HG03378 (cell line): ENCODE measurements at regions not wholly inside any gene's neighbourhood (a gene's known extent, or its start where the extent isn't known, plus 50 kb on each side); places are given as distances from the start of the nearest gene placed in this dataset.

Source experiments
- ATAC-seq: cut with Tn5 transposase; IDR thresholded peaks from one replicate; pipeline ENCODE4 v1.9.1; 2021; ENCODE audit warnings: mild to moderate bottlenecking, moderate library complexity; ENCODE audit not compliant: unreplicated experiment

- no peak for ATAC-seq
Observed at GRCh38 chrX:11952176-11952720, 186.0 kb upstream of the FRMPD4 start.

DNA sequence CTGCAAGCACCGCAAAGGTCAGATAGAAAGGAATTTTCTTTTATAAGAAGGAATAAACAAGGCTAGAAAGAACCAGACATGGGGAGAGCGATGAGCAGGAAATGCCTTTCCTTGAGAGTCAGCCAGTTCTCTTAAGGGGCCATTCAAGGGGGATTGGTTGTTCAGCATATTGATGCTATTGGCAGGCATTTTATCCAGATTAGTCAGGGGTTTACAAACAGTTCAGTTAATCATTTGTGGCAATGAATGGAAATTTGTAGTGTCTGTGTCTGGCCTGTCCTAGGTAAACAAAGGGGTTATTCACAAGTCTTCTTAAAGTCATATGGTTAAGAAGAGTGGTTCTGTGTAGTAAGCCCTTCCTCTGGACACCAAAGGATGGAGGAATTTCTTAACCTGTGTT, 184.7 kb upstream of the FRMPD4 start:
- no peak for ATAC-seq

- ATAC-seq = no peak
Observed at GRCh38 chrX:11954176-11954575, 184.1 kb upstream of the FRMPD4 start.

- ATAC-seq = no peak
Observed at GRCh38 chrX:11960031-11960430, 178.2 kb upstream of the FRMPD4 start.

DNA sequence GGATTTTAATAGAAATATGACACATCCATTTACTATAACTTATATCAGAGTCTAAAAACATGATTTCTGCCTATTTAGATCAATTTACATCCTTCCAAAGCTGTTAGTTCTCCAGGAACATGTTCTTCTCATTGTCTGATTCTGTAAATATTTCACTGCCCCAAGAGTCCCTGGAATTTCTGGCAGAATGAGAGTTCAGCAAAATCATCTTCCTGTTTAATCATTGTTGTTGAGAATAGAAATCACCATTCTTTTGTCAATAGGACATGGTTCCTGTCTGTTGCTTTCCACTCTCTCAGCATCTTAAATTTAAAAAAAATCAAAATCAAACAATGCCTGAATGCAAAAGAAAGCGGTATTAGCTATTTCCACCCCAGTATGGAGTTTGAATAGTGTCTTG, 172.8 kb upstream of the FRMPD4 start:
- ATAC-seq = no peak

GRCh38 chrX:11967986-11968869, 170.0 kb upstream of the FRMPD4 start:
- no peak for ATAC-seq

DNA sequence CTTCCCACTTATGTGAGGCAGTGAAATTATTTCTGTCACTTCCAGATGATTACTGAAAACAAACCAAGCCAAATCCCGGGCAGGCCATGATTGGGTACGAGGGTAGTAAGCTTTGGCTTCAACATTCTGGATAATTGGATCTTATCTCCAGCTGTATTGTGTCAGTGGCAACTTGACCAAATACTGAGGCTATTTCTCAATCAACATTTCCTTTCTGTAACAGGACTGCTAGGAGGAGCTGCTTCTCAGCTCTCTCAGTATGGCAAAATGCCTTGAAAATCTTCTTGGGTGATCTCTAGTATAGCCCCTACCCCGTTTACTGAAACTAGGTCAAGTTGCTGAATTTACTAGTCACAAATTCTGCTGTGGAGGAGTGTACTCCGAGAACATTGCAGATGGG, 169.3 kb upstream of the FRMPD4 start:
- ATAC-seq = no peak

DNA sequence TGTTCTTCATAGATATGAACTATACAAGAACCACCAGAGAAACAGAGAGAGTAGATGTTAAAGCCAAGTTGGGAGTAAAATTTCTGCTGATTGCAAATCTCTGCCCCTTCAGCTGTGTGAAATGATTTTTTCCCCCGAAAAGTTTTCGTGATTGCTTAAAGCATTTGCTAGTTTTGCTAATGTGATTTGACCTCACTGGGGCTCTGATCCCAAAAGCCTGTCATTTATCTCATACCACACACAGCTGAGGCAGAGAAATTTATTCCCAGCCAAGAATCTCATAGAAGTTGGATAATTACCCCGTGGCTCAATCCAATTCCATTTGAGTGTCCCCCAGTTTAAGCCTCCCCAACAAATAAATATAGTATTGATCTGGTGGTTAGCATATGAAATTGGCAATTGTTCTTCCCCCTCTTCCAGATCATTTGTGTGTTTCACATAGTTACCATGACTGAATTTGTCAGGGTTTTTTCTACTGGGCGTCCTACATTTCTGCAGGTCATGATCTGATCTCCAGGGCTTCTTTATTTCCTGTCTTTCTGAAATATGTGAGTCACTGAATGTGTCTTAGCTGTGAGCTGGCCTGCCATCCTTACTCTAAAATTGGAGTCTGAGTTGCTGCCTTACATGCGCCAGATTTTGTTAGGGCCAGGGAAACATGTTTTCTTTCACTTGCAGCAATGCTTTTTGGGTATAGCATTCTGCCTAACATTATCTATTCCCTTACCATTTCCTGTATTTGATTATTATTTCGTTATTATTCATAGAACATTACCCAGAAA, 167.5 kb upstream of the FRMPD4 start:
- ATAC-seq = no peak

DNA sequence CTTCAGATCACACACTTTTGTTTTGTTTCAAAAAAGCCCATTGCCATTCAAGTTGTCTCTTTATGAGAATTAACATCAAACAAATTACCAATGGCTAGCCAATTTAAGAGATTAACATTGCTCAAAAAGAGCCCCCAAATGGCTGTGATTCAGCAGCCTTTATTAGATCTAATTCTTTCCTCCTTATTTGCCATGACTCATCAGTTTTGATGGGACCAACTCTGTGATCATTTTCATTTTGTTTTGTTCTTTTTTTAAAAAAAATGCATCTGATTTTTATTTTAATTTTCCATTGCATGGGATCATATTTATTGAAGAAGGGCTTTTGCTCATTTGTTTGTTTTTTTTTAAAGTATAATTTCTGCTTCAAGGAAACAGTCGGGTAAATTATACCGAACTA, 161.6 kb upstream of the FRMPD4 start:
- ATAC-seq = no peak

DNA sequence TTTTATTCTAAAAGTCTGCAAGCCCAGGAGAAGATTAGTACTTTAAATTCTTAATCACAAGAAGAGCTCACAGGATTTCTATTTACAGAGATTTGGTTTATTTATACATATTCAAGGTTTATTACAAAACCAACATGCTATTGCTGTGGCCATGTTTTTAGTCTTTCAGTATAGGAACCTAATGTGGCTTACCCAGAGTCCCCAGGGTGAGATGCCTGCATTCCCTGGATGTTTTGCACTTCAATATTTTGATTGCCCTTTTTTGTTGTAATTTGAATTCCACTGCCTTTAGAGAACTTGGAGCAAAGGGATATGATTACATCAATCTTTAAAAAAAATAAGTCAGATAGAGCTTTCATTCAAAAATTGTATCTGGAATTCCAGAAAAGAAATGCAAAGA, 146.0 kb upstream of the FRMPD4 start:
- no peak for ATAC-seq

- no peak for ATAC-seq
Observed at GRCh38 chrX:11995146-11995545, 143.1 kb upstream of the FRMPD4 start.

DNA sequence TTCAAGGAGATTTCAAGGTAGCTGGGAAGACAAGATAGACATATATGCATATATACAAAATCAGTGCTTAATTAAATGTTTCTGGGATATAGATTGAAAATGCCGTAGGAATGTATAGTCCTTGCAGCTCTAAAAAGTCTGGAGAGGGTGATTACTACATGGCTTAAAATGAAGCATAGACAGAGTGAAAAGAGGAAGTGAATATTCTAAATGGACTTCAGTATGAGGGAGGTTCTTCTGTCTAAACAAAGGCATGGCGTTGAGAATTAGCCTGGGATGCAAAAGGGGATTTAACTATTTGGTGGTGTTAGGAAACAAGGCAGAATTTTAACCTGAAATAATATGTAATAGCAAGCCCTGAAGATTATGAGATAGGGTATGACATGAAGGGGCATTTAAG, 141.5 kb upstream of the FRMPD4 start:
- no peak for ATAC-seq

DNA sequence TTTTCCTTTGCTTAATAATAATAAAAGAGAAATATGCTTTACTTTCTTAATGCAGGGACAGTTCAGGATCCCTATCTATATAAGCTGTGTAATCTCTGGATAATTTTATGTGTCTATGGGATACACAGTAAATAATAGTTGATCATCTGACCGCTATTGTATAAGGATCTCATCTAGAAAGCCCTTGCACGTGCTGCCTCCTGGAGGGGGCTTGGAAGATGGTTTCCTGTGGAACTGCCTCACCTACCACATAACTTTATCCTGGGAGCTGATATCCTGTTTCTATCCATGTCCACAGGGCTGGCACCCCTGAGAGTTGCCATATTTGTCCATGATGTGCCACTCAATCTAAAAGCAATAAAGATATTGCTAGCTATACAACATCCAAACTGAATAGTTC, 139.3 kb upstream of the FRMPD4 start:
- ATAC-seq = no peak

- ATAC-seq = no peak
Observed at GRCh38 chrX:12002876-12003275, 135.4 kb upstream of the FRMPD4 start.

DNA sequence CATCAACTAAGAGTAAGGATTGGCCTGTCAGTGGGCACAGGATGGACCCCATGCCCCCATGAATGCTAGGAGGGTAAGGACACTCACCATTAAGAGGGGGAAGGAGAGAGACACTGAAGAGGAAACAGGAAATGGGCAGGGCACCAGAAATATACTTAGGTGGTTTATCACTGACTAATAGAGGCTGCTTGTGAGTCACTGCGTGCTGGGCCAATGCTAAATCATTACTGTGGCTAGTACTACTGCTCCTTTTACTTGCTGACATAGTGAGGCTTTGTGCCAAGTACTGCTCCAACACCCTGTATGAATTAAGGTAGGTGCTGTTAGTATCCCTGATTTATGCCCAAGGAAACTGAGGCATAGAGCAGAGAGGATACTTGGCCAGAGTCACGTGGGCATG, 130.4 kb upstream of the FRMPD4 start:
- peak; percentile 79 for ATAC-seq

DNA sequence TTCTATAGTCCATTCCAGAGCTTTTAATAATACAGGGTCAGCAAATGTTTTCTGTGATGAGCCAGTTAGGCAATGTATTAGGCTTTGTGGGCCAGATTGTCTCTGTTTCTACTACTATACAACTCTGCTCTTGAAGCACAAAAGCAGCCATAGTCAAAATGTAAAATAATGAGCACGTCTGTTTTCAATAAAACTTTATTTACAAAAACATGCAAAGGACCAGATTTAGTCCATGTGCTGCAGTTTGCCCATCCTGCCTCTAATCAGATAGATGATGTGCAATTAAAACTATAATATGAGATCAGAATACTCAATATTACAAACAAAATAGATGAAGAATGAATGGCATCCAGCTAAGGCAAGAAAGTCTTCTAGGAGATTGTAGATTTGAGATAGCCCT, 127.8 kb upstream of the FRMPD4 start:
- no peak for ATAC-seq

DNA sequence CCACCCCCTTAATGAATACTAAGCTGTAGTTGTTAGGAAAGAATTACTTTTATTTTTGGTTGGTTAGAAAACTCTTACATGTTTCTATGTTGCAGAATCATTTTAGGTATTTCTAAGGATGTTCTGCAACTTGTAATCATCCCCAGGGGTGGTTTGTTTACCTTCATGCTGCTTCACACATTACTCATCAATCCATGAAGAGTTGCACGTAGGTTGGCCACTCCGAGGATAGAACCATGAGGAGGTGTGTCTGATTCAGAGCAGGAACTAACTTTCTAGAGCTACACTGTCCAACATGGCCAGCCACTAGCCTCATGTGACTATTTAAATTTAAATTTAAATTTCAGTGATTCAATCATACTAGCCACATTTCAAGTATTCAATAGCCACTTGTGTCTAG, 127.2 kb upstream of the FRMPD4 start:
- no peak for ATAC-seq

GRCh38 chrX:12013211-12013618, 125.1 kb upstream of the FRMPD4 start:
- ATAC-seq = no peak

DNA sequence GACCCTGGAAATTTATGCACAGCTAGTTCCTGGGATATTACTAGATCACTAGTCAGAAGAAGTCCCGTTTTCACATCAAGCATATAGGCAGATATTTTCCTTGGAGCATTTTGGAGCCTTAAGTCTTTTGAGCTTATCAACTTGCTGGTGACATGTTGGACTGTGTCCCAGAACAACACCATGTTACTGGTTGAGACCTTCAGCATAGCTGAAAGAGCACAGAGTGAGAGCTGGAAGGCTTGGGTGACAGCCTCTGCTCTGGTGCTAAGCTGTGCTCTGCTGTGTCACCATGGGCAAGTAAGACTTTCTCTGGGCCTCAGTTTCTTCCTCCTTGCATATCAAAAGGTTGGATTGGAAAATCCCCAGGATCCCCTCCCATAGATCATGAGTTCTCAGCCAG, 116.6 kb upstream of the FRMPD4 start:
- no peak for ATAC-seq

- ATAC-seq = no peak
Observed at GRCh38 chrX:12026481-12026880, 111.8 kb upstream of the FRMPD4 start.

DNA sequence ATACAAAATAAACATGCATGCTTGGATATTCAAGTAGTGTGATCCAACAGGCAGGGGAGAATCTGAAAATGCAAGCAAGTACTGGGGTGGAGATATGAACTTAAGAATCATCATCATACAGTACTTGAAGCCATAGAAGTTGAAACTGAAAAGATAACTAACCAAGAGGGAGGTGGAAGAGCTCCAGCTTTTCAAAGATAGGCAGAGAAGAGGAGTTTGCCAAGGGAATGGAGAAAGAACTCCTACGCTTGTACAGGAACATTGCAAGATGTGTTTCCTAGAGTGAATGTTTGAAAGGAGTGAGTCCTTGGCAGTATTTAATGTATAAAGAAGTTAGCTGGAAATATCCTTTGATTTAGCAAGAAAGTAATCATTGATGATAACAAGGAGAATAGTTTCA, 106.2 kb upstream of the FRMPD4 start:
- no peak for ATAC-seq

- no peak for ATAC-seq
Observed at GRCh38 chrX:12034741-12035140, 103.5 kb upstream of the FRMPD4 start.
